ENCODE measurements at regions not wholly inside any gene's neighbourhood (a gene's known extent, or its start where the extent isn't known, plus 50 kb on each side); places are given as distances from the start of the nearest gene placed in this dataset.
"Not testable (repeated sequence)": the region's sequence is repeated elsewhere in the genome, so short reads cannot be mapped to it uniquely, and the experiment has no call there.

DNA sequence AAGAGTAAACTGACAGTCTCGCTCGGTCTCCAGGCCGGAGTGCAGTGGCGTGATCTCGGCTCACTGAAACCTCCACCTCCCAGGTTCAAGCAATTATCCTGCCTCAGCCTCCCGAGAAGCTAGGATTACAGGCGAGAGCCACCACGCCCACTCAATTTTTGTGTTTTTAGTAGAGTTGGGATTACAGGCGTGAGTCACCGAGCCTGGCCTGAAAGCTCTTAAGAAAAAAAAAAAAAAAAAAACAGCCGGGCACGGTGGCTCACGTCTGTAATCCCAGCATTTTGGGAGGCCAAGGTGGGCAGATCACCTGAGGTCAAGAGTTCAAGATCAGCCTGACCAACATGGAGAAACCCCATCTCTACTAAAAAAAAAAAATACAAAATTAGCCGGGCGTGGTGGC lies 55.3 kb upstream of the THOC2 start:
- H3K9ac ChIP-seq (ENCODE audit: insufficient read depth, low read length); H3K79me2 ChIP-seq (ENCODE audit: control insufficient read depth, insufficient read depth, low read length); H3K27ac ChIP-seq (ENCODE audit: insufficient read depth, low read length); H3K4me3 ChIP-seq (replicated peaks in 1 of 4; ENCODE audit: control extremely low read depth in 1 of 4, insufficient read depth in 1 of 4, low read depth in 3 of 4, low read length in 4 of 4); H3K9me3 ChIP-seq (ENCODE audit: control insufficient read depth, insufficient read depth, low read depth, low read length); H2AFZ ChIP-seq (ENCODE audit: low read length); H3K36me3 ChIP-seq (ENCODE audit: control insufficient read depth, insufficient read depth, low read length); H3K4me1 ChIP-seq (ENCODE audit: control insufficient read depth, extremely low read depth, insufficient read depth, low read length); H3K27me3 ChIP-seq (ENCODE audit: control insufficient read depth, insufficient read depth, low read length); H4K20me1 ChIP-seq (ENCODE audit: control insufficient read depth, extremely low read depth, insufficient read depth, low read length); H3K4me2 ChIP-seq (ENCODE audit: extremely low read depth, insufficient read depth, low read length): not testable (repeated sequence)
- DNase-seq (ENCODE audit: low read depth in 2 of 2), result peak in 1 of 2 donors; percentile 53

DNA sequence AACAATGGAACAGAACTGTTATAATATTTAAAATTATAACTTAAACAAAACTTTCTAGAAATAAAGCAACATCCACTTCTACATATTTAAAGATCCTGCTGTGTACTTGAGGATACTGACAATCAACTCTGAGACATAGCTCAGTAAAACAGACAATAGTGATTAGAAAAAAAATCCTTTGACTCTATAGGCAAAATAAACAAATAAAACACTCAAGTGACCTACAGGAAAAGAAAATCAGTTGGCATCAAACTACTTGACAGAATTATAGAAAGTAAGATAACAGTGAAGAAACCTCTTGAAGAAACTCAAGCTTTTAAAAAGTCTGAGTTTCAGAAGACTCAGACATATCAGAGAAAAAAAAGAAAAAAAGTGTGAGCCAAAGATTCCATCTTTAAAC lies 55.9 kb upstream of the THOC2 start:
- Histone ChIP-seq H4K20me1 (ENCODE audit: control insufficient read depth, extremely low read depth, insufficient read depth, low read length) (no peaks in the 10 kb centered on the region), H3K79me2 (ENCODE audit: control insufficient read depth, insufficient read depth, low read length) (no peaks in the 10 kb centered on the region), H3K27me3 (ENCODE audit: control insufficient read depth, insufficient read depth, low read length) (no peaks in the 10 kb centered on the region), H3K36me3 (ENCODE audit: control insufficient read depth, insufficient read depth, low read length) (no peaks in the 10 kb centered on the region), H3K4me1 (ENCODE audit: control insufficient read depth, extremely low read depth, insufficient read depth, low read length) (no peaks in the 10 kb centered on the region), H3K9me3 (ENCODE audit: control insufficient read depth, insufficient read depth, low read depth, low read length) (no peaks in the 10 kb centered on the region), H2AFZ (ENCODE audit: low read length) (no peak overlapping the region), H3K9ac (ENCODE audit: insufficient read depth, low read length) (no peak overlapping the region), H3K27ac (ENCODE audit: insufficient read depth, low read length) (no peak overlapping the region), H3K4me3 (replicated peaks in 1 of 4; ENCODE audit: control extremely low read depth in 1 of 4, insufficient read depth in 1 of 4, low read depth in 3 of 4, low read length in 4 of 4) (no peak overlapping the region), H3K4me2 (ENCODE audit: extremely low read depth, insufficient read depth, low read length) (no peak overlapping the region)
- DNase-seq (ENCODE audit: low read depth in 2 of 2), result no peak
- TF ChIP-seq, protein P1, sequence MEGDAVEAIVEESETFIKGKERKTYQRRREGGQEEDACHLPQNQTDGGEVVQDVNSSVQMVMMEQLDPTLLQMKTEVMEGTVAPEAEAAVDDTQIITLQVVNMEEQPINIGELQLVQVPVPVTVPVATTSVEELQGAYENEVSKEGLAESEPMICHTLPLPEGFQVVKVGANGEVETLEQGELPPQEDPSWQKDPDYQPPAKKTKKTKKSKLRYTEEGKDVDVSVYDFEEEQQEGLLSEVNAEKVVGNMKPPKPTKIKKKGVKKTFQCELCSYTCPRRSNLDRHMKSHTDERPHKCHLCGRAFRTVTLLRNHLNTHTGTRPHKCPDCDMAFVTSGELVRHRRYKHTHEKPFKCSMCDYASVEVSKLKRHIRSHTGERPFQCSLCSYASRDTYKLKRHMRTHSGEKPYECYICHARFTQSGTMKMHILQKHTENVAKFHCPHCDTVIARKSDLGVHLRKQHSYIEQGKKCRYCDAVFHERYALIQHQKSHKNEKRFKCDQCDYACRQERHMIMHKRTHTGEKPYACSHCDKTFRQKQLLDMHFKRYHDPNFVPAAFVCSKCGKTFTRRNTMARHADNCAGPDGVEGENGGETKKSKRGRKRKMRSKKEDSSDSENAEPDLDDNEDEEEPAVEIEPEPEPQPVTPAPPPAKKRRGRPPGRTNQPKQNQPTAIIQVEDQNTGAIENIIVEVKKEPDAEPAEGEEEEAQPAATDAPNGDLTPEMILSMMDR (conservative IDR thresholded peaks at IDR 0.05 in 1 of 2, IDR thresholded peaks at IDR 0.05 in 1 of 2; ENCODE audit: low read depth in 1 of 2, low read length in 2 of 2), result no peak
- no peak for TF ChIP-seq EZH2 (IDR thresholded peaks at IDR 0.05; ENCODE audit: low read length, missing control alignments)

DNA sequence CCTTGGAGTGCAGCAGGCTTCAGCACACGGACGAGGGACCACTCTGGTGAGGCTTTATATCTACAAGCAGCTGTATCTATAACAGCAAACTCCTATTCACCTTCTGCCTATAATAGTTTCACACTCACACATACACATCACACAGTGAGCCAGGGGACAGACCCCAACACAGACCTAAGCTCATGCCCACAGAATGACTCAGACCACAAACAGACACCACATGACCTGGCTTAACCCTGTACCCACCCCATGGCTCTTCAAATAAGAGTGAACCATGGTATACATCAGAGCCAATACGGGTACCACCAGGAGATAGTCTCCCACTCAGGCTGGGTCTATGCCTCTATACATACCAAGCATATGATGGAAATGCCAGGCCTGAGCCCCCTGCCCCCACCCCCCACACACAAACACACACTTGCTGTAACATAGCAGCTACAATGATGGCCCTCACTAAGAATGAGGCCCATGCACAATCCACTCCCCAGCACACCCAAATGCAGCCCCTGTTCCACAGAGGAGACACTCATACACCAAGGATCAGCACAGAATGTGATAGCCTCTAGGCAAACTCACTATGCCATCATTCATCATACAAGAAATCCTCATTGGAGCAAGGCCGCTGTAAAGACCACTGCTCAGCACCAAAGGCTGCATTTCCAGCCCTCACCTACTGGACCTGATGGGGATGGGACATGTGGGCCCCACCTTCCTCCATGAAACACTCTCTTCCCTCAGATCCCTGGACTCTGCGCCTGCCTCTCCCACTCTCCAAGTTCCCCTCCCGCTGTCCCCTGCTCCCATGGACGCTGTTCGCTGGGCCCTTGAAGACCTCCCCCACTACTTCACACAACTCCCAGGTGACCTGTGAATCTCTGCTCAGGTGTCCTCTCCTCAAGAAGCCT lies 62.1 kb upstream of the XIAP start:
- no peak overlapping the region for H3K27ac ChIP-seq (ENCODE audit: insufficient read depth, low read length)
- H3K9me3 ChIP-seq (ENCODE audit: control insufficient read depth, insufficient read depth, low read depth, low read length), result no peaks in the 10 kb centered on the region
- H3K4me1 ChIP-seq (ENCODE audit: control insufficient read depth, extremely low read depth, insufficient read depth, low read length), result no peaks in the 10 kb centered on the region
- DNase-seq (ENCODE audit: low read depth in 2 of 2), result peak in 1 of 2 donors; percentile 27
- no peak overlapping the region for H2AFZ ChIP-seq (ENCODE audit: low read length)
- no peaks in the 10 kb centered on the region for H3K79me2 ChIP-seq (ENCODE audit: control insufficient read depth, insufficient read depth, low read length)
- H3K4me2 ChIP-seq (ENCODE audit: extremely low read depth, insufficient read depth, low read length), result no peak overlapping the region
- H3K4me3 ChIP-seq (replicated peaks in 1 of 4; ENCODE audit: control extremely low read depth in 1 of 4, insufficient read depth in 1 of 4, low read depth in 3 of 4, low read length in 4 of 4), result no peak overlapping the region
- no peak for TF ChIP-seq EZH2 (IDR thresholded peaks at IDR 0.05; ENCODE audit: low read length, missing control alignments)
- TF ChIP-seq, protein P1 (conservative IDR thresholded peaks at IDR 0.05 in 1 of 2, IDR thresholded peaks at IDR 0.05 in 1 of 2; ENCODE audit: low read depth in 1 of 2, low read length in 2 of 2), result no peak
- no peaks in the 10 kb centered on the region for H3K27me3 ChIP-seq (ENCODE audit: control insufficient read depth, insufficient read depth, low read length)
- no peaks in the 10 kb centered on the region for H4K20me1 ChIP-seq (ENCODE audit: control insufficient read depth, extremely low read depth, insufficient read depth, low read length)
- no peaks in the 10 kb centered on the region for H3K36me3 ChIP-seq (ENCODE audit: control insufficient read depth, insufficient read depth, low read length)
- H3K9ac ChIP-seq (ENCODE audit: insufficient read depth, low read length), result no peak overlapping the region

DNA sequence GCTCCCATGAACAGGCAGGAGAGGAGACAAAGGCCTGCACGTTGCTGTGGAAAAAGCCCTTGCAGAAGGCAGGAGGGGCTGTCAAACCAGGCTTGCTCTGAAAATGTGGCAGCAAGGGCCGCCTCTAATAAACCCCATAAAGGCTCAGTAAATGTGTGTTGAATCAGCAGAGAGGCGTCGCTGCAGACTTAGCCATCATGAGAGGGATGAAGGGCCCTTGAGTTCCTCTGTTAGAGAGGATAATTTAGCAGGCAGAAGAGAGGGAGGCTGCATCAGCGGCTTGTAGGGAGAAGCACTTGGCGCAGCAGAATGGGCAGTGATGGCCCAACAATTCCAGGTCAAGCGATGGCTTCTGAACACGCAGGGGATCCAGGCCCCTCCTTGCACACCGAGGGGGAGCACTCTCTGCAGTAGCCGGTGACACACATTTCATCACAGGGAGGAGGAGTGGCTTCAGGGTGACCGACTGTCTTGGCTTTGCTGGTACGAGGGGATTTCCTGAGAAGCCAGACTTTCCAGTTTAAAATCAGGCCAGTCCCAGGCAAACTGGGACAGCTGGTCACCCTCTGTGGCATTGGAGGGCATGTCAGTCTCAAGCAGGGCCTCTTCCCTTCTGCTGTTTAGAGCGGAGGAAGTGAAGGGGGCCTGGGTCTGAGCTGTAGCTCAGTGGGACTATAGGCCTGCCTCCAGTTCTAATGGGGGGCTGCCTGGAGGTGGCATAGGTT lies 61.0 kb upstream of the XIAP start:
- H3K36me3 ChIP-seq (ENCODE audit: control insufficient read depth, insufficient read depth, low read length); H3K9me3 ChIP-seq (ENCODE audit: control insufficient read depth, insufficient read depth, low read depth, low read length); H2AFZ ChIP-seq (ENCODE audit: low read length); H3K4me1 ChIP-seq (ENCODE audit: control insufficient read depth, extremely low read depth, insufficient read depth, low read length); H3K4me3 ChIP-seq (replicated peaks in 1 of 4; ENCODE audit: control extremely low read depth in 1 of 4, insufficient read depth in 1 of 4, low read depth in 3 of 4, low read length in 4 of 4); H4K20me1 ChIP-seq (ENCODE audit: control insufficient read depth, extremely low read depth, insufficient read depth, low read length); H3K27me3 ChIP-seq (ENCODE audit: control insufficient read depth, insufficient read depth, low read length); H3K4me2 ChIP-seq (ENCODE audit: extremely low read depth, insufficient read depth, low read length); DNase-seq (ENCODE audit: low read depth in 2 of 2); H3K27ac ChIP-seq (ENCODE audit: insufficient read depth, low read length); H3K9ac ChIP-seq (ENCODE audit: insufficient read depth, low read length); H3K79me2 ChIP-seq (ENCODE audit: control insufficient read depth, insufficient read depth, low read length): not testable (repeated sequence)

Measured in fibroblast of lung (primary cell).